ENCODE measurements at regions not wholly inside any gene's neighbourhood (a gene's known extent, or its start where the extent isn't known, plus 50 kb on each side); places are given as distances from the start of the nearest gene placed in this dataset.

- Histone ChIP-seq H3K27ac (ENCODE audit: low read depth in 2 of 2, low read length in 2 of 2) (peak overlapping the region in 1 of 2 donors; percentile 13), H3K36me3 (ENCODE audit: control insufficient read depth in 2 of 3, insufficient read depth in 3 of 3, low read length in 3 of 3) (no peaks in the 10 kb centered on the region), H3K9ac (ENCODE audit: low read length in 3 of 3) (no peak overlapping the region), H3K27me3 (ENCODE audit: control insufficient read depth, insufficient read depth, low read length) (no peaks in the 10 kb centered on the region), H3K4me3 (ENCODE audit: low read length in 3 of 3) (no peak overlapping the region), H3K4me1 (ENCODE audit: control insufficient read depth in 2 of 3, insufficient read depth in 2 of 3, low read depth in 1 of 3, low read length in 3 of 3) (peaks cover 3 to 27% (median 15%) of the 10 kb centered on the region in 3 donors), H3K9me3 (ENCODE audit: control insufficient read depth in 2 of 3, insufficient read depth in 1 of 3, low read length in 3 of 3) (no peaks in the 10 kb centered on the region)
- intact Hi-C loops (cut with DNase I): no loop called here
- TF ChIP-seq CTCF (IDR thresholded peaks at IDR 0.05; ENCODE audit: borderline replicate concordance, extremely low read depth, insufficient read depth): no peak
- DNase-seq (no peak), FAIRE-seq (no peak)
These were observed 88.2 kb upstream of the SLC38A2 start for GRCh38 chr12:46460682-46461210.

- no peak for TF ChIP-seq CTCF (IDR thresholded peaks at IDR 0.05; ENCODE audit: borderline replicate concordance, extremely low read depth, insufficient read depth)
- Histone ChIP-seq H3K27me3 (ENCODE audit: control insufficient read depth, insufficient read depth, low read length) (no peaks in the 10 kb centered on the region), H3K4me3 (ENCODE audit: low read length in 3 of 3) (no peak overlapping the region), H3K4me1 (ENCODE audit: control insufficient read depth in 2 of 3, insufficient read depth in 2 of 3, low read depth in 1 of 3, low read length in 3 of 3) (peaks cover 3 to 27% (median 15%) of the 10 kb centered on the region in 3 donors), H3K27ac (ENCODE audit: low read depth in 2 of 2, low read length in 2 of 2) (peak overlapping the region in 1 of 2 donors; percentile 18), H3K36me3 (ENCODE audit: control insufficient read depth in 2 of 3, insufficient read depth in 3 of 3, low read length in 3 of 3) (no peaks in the 10 kb centered on the region), H3K9me3 (ENCODE audit: control insufficient read depth in 2 of 3, insufficient read depth in 1 of 3, low read length in 3 of 3) (no peaks in the 10 kb centered on the region), H3K9ac (ENCODE audit: low read length in 3 of 3) (no peak overlapping the region)
- no peak for DNase-seq
- intact Hi-C loops (cut with DNase I): no loop called here
- no peak for FAIRE-seq
These were observed 87.4 kb upstream of the SLC38A2 start for GRCh38 chr12:46459861-46460545.

- no peak for TF ChIP-seq CTCF (IDR thresholded peaks at IDR 0.05; ENCODE audit: borderline replicate concordance, extremely low read depth, insufficient read depth)
- peaks cover 3 to 27% (median 15%) of the 10 kb centered on the region in 3 donors for H3K4me1 ChIP-seq (ENCODE audit: control insufficient read depth in 2 of 3, insufficient read depth in 2 of 3, low read depth in 1 of 3, low read length in 3 of 3)
- H3K27ac ChIP-seq (ENCODE audit: low read depth in 2 of 2, low read length in 2 of 2): no peak overlapping the region
- DNase-seq (no peak), FAIRE-seq (no peak)
- H3K27me3 ChIP-seq (ENCODE audit: control insufficient read depth, insufficient read depth, low read length): no peaks in the 10 kb centered on the region
- H3K9ac ChIP-seq (ENCODE audit: low read length in 3 of 3): no peak overlapping the region
- H3K9me3 ChIP-seq (ENCODE audit: control insufficient read depth in 2 of 3, insufficient read depth in 1 of 3, low read length in 3 of 3): no peaks in the 10 kb centered on the region
- H3K4me3 ChIP-seq (ENCODE audit: low read length in 3 of 3): no peak overlapping the region
- no peaks in the 10 kb centered on the region for H3K36me3 ChIP-seq (ENCODE audit: control insufficient read depth in 2 of 3, insufficient read depth in 3 of 3, low read length in 3 of 3)
- intact Hi-C loops (cut with DNase I): no loop called here
These were observed 86.5 kb upstream of the SLC38A2 start for GRCh38 chr12:46459111-46459510.

Data from kidney (tissue), 13 donors.